ENCODE measurements at regions not wholly inside any gene's neighbourhood (a gene's known extent, or its start where the extent isn't known, plus 50 kb on each side); places are given as distances from the start of the nearest gene placed in this dataset.

- H3K9me3 Mint-ChIP-seq (ENCODE audit: unreplicated experiment): peaks cover 11% of the 10 kb centered on the region
- no TSS peak for BruUV-seq (replicated peaks)
- no peak overlapping the region for H3K4me3 Mint-ChIP-seq (ENCODE audit: unreplicated experiment)
Measured at GRCh38 chr12:58766513-58766870, 153.8 kb downstream of the LRIG3 start.

DNA sequence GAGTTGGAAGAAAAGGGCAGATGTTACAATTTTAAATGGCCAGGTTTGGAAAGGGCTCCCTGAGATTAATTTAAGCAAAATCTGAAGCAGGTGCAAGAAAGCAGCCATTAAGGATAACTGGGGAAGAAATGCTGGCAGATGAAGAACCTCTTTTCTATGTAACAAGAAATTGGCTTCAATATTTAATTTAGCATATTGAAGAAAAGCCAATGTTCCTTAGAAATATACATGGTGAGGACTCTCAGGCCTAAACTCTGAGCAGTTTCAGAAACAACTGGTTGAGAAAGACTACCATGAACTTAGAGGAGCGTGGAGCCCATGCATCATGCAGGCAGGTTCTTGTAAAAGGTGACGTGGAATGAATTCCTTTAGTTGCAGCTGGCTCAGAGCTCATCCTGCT lies 152.8 kb downstream of the LRIG3 start:
- no peak overlapping the region for H3K27ac Mint-ChIP-seq (ENCODE audit: low read depth, unreplicated experiment)
- H3K4me1 Mint-ChIP-seq (ENCODE audit: insufficient read depth, unreplicated experiment): no peaks in the 10 kb centered on the region
- H3K9me3 Mint-ChIP-seq (ENCODE audit: unreplicated experiment): peaks cover 11% of the 10 kb centered on the region
- no peak for DNase-seq (ENCODE audit: unreplicated experiment)
- TF ChIP-seq, protein P1, sequence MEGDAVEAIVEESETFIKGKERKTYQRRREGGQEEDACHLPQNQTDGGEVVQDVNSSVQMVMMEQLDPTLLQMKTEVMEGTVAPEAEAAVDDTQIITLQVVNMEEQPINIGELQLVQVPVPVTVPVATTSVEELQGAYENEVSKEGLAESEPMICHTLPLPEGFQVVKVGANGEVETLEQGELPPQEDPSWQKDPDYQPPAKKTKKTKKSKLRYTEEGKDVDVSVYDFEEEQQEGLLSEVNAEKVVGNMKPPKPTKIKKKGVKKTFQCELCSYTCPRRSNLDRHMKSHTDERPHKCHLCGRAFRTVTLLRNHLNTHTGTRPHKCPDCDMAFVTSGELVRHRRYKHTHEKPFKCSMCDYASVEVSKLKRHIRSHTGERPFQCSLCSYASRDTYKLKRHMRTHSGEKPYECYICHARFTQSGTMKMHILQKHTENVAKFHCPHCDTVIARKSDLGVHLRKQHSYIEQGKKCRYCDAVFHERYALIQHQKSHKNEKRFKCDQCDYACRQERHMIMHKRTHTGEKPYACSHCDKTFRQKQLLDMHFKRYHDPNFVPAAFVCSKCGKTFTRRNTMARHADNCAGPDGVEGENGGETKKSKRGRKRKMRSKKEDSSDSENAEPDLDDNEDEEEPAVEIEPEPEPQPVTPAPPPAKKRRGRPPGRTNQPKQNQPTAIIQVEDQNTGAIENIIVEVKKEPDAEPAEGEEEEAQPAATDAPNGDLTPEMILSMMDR (IDR thresholded peaks at IDR 0.05; ENCODE audit: unreplicated experiment): no peak
- intact Hi-C loops (cut with micrococcal nuclease): no loop called here
- POLR2A ChIA-PET: no interaction called here
- no TSS peak for BruUV-seq (replicated peaks)
- H3K36me3 Mint-ChIP-seq (ENCODE audit: insufficient read depth, unreplicated experiment): no peaks in the 10 kb centered on the region
- H3K4me3 Mint-ChIP-seq (ENCODE audit: unreplicated experiment): no peak overlapping the region
- no peaks in the 10 kb centered on the region for H3K27me3 Mint-ChIP-seq (ENCODE audit: insufficient read depth, unreplicated experiment)
- CTCF ChIA-PET: no interaction called here

More at GRCh38 chr12:58766513-58766870, 153.8 kb downstream of the LRIG3 start:
- no peak for DNase-seq (ENCODE audit: unreplicated experiment)
- intact Hi-C loops (cut with micrococcal nuclease): no loop called here
- TF ChIP-seq, protein P1 (IDR thresholded peaks at IDR 0.05; ENCODE audit: unreplicated experiment): no peak
- ChIA-PET CTCF (no interaction called here), POLR2A (no interaction called here)
- Mint-ChIP-seq H3K4me1 (ENCODE audit: insufficient read depth, unreplicated experiment) (no peaks in the 10 kb centered on the region), H3K27me3 (ENCODE audit: insufficient read depth, unreplicated experiment) (no peaks in the 10 kb centered on the region), H3K27ac (ENCODE audit: low read depth, unreplicated experiment) (no peak overlapping the region), H3K36me3 (ENCODE audit: insufficient read depth, unreplicated experiment) (no peaks in the 10 kb centered on the region)

DNA sequence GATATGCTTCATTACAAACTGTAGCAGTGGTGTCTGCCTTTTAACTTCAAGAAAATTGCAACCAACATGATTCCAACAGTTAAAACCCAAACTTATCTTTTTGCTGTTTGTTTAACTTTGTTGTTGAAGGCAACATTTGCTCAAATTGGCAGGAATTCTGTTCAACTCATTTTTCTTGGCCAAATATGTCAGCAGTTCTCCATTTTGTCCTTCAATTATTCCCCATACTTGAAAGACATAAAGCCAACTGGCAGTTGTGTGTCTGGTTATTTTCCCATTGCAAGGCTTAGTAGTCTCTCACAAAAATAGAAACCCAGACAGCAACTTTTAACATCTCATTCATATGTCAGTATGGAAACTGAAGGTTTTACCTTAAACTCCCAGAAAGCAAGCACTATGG lies 146.3 kb downstream of the LRIG3 start:
- intact Hi-C loops (cut with micrococcal nuclease): no loop called here
- ChIA-PET POLR2A (no interaction called here), CTCF (no interaction called here)
- H3K4me3 Mint-ChIP-seq (ENCODE audit: unreplicated experiment): no peak overlapping the region
- H3K27ac Mint-ChIP-seq (ENCODE audit: low read depth, unreplicated experiment): no peak overlapping the region
- H3K4me1 Mint-ChIP-seq (ENCODE audit: insufficient read depth, unreplicated experiment): no peaks in the 10 kb centered on the region
- H3K9me3 Mint-ChIP-seq (ENCODE audit: unreplicated experiment): peaks cover 6% of the 10 kb centered on the region
- BruUV-seq (replicated peaks): no TSS peak
- TF ChIP-seq, protein P1 (IDR thresholded peaks at IDR 0.05; ENCODE audit: unreplicated experiment): no peak
- no peaks in the 10 kb centered on the region for H3K36me3 Mint-ChIP-seq (ENCODE audit: insufficient read depth, unreplicated experiment)
- DNase-seq (ENCODE audit: unreplicated experiment): no peak
- no peaks in the 10 kb centered on the region for H3K27me3 Mint-ChIP-seq (ENCODE audit: insufficient read depth, unreplicated experiment)

GRCh38 chr12:58774731-58775130 lies 145.6 kb downstream of the LRIG3 start:
- Mint-ChIP-seq H3K4me3 (ENCODE audit: unreplicated experiment) (no peak overlapping the region), H3K4me1 (ENCODE audit: insufficient read depth, unreplicated experiment) (no peaks in the 10 kb centered on the region), H3K9me3 (ENCODE audit: unreplicated experiment) (no peaks in the 10 kb centered on the region), H3K36me3 (ENCODE audit: insufficient read depth, unreplicated experiment) (no peaks in the 10 kb centered on the region), H3K27ac (ENCODE audit: low read depth, unreplicated experiment) (no peak overlapping the region), H3K27me3 (ENCODE audit: insufficient read depth, unreplicated experiment) (no peaks in the 10 kb centered on the region)
- no TSS peak for BruUV-seq (replicated peaks)
- DNase-seq (ENCODE audit: unreplicated experiment): no peak
- ChIA-PET POLR2A (no interaction called here), CTCF (no interaction called here)
- TF ChIP-seq, protein P1 (IDR thresholded peaks at IDR 0.05; ENCODE audit: unreplicated experiment): no peak
- intact Hi-C loops (cut with micrococcal nuclease): no loop called here

All from MCF 10A (cell line).